Duodenal mucosa (tissue), 2 donors: ENCODE measurements at regions not wholly inside any gene's neighbourhood (a gene's known extent, or its start where the extent isn't known, plus 50 kb on each side); places are given as distances from the start of the nearest gene placed in this dataset.

Experiments used
- H3K27ac ChIP-seq: one replicate; pipeline ENCODE4 v1.7.0; 2013; ENCODE audit warnings: low read depth, low read length
- H3K27me3 ChIP-seq, 2 donors: one replicate each; pipeline ENCODE4 v1.7.0; 2013; ENCODE audit warnings: low read length in 2 of 2, control low read depth in 1 of 2; ENCODE audit not compliant: insufficient read depth in 2 of 2, control insufficient read depth in 1 of 2
- H3K36me3 ChIP-seq, 2 donors: one replicate each; pipeline ENCODE4 v1.7.0; 2013; ENCODE audit warnings: low read length in 2 of 2, control low read depth in 1 of 2; ENCODE audit not compliant: insufficient read depth in 2 of 2, control insufficient read depth in 1 of 2
- H3K4me1 ChIP-seq, 2 donors: one replicate each; pipeline ENCODE4 v1.7.0; 2013; ENCODE audit warnings: low read length in 2 of 2, control low read depth in 1 of 2; ENCODE audit not compliant: insufficient read depth in 2 of 2, control insufficient read depth in 1 of 2
- H3K4me3 ChIP-seq, 2 donors: one replicate each; pipeline ENCODE4 v1.7.0; 2013; ENCODE audit warnings: low read length in 2 of 2, low read depth in 1 of 2
- H3K9ac ChIP-seq, 2 donors: one replicate each; pipeline ENCODE4 v1.7.0; 2013; ENCODE audit warnings: low read length in 2 of 2, low read depth in 1 of 2
- H3K9me3 ChIP-seq, 2 donors: one replicate each; pipeline ENCODE4 v1.7.0; 2013; ENCODE audit warnings: low read length in 2 of 2, control low read depth in 1 of 2; ENCODE audit not compliant: control insufficient read depth in 1 of 2

GRCh38 chr1:90122654-90123340 is 127.9 kb downstream of the ZNF326 start:
- Histone ChIP-seq H3K9me3 (no peaks in the 10 kb centered on the region), H3K9ac (no peak overlapping the region), H3K27ac (no peak overlapping the region), H3K27me3 (no peaks in the 10 kb centered on the region), H3K4me1 (no peaks in the 10 kb centered on the region), H3K36me3 (no peaks in the 10 kb centered on the region), H3K4me3 (no peak overlapping the region)

- Histone ChIP-seq H3K27me3 (peaks cover 0 to 4% of the 10 kb centered on the region in 2 donors), H3K4me3 (no peak overlapping the region), H3K4me1 (no peaks in the 10 kb centered on the region), H3K36me3 (no peaks in the 10 kb centered on the region), H3K9me3 (no peaks in the 10 kb centered on the region), H3K9ac (no peak overlapping the region), H3K27ac (no peak overlapping the region)
These were observed 119.7 kb downstream of the ZNF326 start for GRCh38 chr1:90114521-90115141.

DNA sequence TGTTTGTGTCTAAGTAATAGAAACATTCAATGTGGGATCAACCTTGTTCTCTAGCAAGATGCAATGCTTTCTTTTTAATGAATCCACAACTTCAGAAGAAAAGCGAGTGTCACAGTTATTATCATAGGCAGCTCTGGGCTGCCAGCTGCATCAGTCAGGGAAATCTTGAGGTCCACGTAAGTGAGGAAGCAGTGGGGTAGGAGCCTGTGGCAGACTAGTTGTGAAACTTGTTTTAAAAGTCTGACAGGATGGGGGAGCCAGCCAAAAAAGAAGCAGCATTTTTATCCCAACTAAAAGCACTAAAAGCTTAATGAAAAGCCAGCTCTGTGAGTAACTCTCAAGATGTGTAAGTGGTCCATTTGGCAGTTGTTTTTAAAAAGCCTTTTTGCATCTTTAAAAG is 113.1 kb downstream of the ZNF326 start:
- no peak overlapping the region for H3K27ac ChIP-seq
- peaks cover 0 to 9% of the 10 kb centered on the region in 2 donors for H3K27me3 ChIP-seq
- no peak overlapping the region for H3K4me3 ChIP-seq
- H3K9me3 ChIP-seq = no peaks in the 10 kb centered on the region
- H3K36me3 ChIP-seq = no peaks in the 10 kb centered on the region
- H3K4me1 ChIP-seq = no peaks in the 10 kb centered on the region
- H3K9ac ChIP-seq = no peak overlapping the region

- Histone ChIP-seq H3K4me1 (no peaks in the 10 kb centered on the region), H3K27me3 (peaks cover 0 to 9% of the 10 kb centered on the region in 2 donors), H3K27ac (no peak overlapping the region), H3K36me3 (no peaks in the 10 kb centered on the region), H3K9ac (no peak overlapping the region), H3K4me3 (no peak overlapping the region), H3K9me3 (no peaks in the 10 kb centered on the region)
These were observed 111.4 kb downstream of the ZNF326 start for GRCh38 chr1:90106311-90106710.

GRCh38 chr1:90104941-90105538 is 110.1 kb downstream of the ZNF326 start:
- H3K9ac ChIP-seq = no peak overlapping the region
- no peak overlapping the region for H3K4me3 ChIP-seq
- no peak overlapping the region for H3K27ac ChIP-seq
- H3K36me3 ChIP-seq = no peaks in the 10 kb centered on the region
- H3K9me3 ChIP-seq = no peaks in the 10 kb centered on the region
- no peaks in the 10 kb centered on the region for H3K4me1 ChIP-seq
- H3K27me3 ChIP-seq = peaks cover 0 to 9% of the 10 kb centered on the region in 2 donors

GRCh38 chr1:90100566-90100965 is 105.7 kb downstream of the ZNF326 start:
- Histone ChIP-seq H3K9me3 (no peaks in the 10 kb centered on the region), H3K27ac (no peak overlapping the region), H3K27me3 (peaks cover 0 to 4% of the 10 kb centered on the region in 2 donors), H3K36me3 (no peaks in the 10 kb centered on the region), H3K9ac (no peak overlapping the region), H3K4me1 (no peaks in the 10 kb centered on the region), H3K4me3 (no peak overlapping the region)

DNA sequence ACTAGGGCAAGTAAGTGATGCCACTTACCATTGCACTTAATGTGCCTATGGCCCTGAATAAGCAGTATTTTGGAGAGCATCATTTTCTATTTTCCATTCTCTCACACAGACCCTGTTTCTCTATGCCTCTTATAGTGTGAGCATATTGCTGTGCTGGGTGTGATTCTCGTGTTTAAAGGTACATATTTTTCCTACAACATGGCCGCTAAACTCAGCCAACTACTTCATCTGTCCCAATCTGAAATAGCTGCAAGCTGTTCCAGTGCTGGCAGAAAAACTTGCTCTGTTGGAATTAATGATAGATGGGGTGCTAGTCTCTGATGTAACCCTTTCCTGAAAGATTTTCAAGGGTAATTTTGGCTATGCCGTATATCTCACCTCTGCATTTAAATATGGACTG is 97.5 kb downstream of the ZNF326 start:
- H3K9me3 ChIP-seq = no peaks in the 10 kb centered on the region
- no peak overlapping the region for H3K27ac ChIP-seq
- H3K36me3 ChIP-seq = no peaks in the 10 kb centered on the region
- no peaks in the 10 kb centered on the region for H3K4me1 ChIP-seq
- no peak overlapping the region for H3K4me3 ChIP-seq
- peaks cover 0 to 3% of the 10 kb centered on the region in 2 donors for H3K27me3 ChIP-seq
- H3K9ac ChIP-seq = no peak overlapping the region
